Myocyte (in vitro differentiated cells): ENCODE measurements at regions not wholly inside any gene's neighbourhood (a gene's known extent, or its start where the extent isn't known, plus 50 kb on each side); places are given as distances from the start of the nearest gene placed in this dataset.

ENCODE experiments used
- DNase-seq: peaks from one replicate; pipeline ENCODE4 v3.0.0-alpha.2; 2012; ENCODE audit warnings: low read depth

DNA sequence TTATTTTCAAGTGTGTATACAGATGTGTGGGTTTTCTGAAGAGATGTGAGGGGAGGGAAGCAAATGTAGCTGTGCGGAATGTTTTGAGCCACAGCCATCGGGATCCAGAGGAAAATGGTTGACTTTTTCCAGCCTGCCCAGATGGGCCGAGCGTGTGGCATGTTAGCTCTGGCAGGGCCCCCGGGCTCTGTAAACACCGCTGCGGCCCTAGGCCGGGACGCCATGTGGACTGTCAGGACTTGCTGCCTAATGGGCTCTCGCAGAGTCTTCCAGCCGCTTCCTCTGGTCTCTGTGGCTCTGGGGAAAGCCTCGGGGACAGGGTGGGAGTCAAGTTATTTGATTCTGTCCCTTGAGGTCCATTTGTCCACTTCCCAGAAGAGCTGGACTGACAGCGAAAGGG, 109.6 kb upstream of the PTCH1 start:
- no peak for DNase-seq

DNA sequence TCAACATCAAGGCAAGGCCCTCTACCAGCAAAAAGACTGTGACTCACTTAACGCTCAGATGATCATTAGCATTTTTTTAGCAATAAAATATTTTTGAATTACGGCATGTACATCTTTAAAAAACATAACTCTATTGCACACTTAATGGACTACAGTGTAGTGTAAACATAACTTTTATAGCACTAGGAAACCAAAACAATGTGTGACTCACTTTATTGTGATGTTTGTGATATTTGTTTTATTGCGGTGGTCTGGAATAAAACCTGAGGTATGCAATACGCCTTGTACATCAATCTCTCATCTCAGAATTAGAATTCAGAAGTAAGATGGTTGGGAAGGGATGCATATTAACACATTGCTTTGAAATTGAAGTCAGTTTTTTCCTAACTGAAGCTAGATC, 106.9 kb upstream of the PTCH1 start:
- no peak for DNase-seq

DNA sequence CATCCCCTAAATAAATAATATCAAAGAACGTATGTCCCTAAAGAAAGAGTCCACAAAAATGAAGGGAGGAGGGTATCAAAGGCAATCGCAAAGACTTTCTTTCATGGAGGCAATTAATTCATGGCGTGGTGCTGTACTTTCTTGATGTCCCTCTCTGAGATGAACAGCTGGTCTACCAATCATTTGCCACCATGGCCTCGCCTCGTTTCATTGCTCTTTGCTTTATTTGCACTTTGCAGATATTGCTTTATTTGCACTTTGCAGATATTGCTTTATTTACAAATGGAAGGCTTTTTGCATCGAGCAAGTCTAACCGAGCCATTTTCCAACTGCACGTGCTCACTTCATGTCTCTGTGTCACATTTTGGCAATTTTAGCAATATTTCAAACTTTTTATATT, 104.0 kb upstream of the PTCH1 start:
- DNase-seq: no peak

DNA sequence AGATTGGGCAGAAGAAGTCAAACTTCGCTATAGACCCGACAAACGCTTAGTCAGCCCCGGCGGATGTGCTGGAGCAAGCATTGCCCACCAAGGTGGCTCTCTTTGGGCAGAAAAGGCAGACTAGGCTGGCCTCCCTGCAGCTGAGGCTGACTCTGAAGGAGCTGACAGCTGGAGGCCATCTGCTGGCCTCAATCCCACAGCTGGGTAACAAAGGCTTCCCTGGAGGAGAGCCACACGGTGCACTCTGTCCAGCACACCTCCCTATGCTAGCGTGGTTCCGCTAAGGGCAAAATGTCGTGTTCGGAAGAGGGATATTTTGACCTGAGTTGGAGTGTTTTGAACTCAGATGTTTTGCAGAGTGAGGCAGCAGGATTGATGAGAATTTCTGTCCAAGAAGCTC, 103.5 kb upstream of the PTCH1 start:
- DNase-seq: no peak

DNA sequence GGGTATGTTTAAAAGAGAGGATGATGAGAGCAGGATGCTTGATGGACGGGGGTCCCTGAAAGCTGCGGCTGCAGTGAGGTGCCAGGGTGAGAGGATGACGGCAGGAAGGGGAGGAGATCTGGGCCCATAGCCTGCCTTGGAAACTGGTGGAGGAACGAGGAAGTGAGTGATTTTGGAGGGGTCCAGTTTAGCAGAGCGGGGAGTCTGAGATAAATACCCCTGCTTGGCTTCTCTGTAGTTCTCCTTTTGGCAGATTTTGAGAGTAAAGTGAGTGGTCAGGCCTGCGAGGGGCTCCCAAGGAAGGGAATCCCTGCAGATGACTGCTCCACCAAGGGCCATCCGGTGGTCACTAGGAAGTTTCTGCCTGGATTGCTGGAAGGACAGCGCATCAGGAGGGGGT, 98.5 kb upstream of the PTCH1 start:
- DNase-seq: no peak

DNA sequence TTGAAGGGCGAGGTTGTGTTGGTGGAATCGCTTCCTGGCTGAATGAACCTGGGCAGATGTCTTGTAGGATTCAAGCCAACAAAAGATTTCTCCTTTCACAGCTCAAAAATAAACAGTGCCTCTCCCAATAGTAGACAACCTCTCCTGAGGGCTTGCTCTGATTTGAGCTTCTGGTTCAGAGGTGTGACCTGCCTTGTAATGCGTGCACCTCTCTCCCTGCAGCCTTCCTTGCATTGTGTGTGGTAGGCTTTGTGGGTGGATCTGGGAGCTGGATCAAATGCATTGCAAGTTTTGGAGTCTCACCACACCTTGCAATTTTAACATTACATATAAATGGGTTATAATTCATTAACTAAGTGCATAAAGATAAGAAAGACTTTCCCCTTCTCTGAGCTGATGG, 96.9 kb upstream of the PTCH1 start:
- no peak for DNase-seq

DNA sequence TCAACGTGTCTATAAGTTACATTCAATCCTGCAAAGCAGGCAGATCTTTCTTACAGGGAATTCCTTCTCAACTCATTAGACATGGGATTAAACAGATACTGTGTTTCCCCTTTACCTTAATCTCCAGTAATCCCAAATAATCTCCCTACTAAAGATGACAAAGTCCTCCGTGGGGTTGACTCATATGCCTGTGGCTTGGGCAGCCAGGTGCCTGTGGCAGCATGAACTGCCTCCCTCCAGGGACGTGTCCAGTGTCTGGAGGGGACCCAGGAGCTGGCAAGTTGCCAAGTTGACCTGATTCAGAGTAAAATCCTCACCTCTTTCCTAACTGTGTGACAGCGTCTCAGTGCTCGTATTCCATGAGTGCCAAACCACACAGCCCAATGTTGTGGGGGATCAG, 94.6 kb upstream of the PTCH1 start:
- no peak for DNase-seq

DNA sequence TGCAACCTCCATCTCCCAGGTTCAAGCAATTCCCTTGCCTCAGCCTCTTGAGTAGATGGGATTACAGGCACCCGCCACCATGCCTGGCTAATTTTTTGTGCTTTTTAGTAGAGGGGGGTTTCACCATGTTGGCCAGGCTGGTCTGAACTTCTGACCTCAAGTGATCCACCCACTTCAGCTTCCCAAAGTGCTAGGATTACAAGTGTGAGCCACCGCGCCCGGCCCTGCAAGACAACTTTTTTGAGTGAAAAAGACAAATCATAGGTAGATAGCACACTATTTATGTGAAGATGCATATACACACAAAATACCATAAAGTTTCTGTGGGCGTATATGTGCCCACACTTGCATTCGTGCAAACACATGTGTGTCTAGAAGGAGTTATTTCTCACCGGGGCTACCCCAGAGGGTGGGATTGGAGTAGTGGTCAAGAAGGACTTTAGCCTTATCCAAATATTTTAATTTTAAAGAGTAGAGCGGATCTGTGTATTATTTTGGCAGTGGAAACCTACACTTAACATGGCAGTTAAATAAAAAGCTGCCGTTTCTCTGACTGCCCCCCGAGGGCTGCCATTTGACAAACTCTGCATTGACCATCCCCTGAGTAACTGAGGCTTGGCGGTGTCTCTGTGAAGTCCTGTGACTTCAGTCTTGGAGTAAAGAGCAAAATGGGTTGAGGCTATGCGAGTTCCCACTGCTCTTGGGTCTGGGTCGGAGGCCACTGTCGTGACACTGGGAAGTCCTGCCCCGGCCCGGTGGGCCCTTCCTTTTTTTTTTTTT, 93.4 kb upstream of the PTCH1 start:
- DNase-seq: no peak

DNA sequence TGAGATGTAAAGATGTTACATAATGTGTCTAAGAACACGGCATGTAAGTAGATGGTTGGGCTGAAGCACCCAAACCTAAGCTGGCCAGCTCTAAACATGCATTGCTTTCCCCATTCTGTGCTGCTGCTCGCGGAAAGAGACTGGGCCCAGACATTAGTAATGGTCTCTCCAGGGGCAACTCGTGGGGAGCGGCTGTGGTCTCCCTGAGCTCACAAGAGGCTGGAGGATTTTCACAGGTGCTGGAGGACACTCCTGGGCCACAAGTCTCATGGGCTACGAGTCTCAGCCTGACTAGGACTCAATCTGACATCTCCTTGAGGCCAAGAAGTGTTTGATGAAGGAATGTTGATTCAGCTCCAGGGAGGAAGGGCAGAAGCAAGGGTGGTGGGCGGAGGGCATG, 92.7 kb upstream of the PTCH1 start:
- DNase-seq: no peak

DNA sequence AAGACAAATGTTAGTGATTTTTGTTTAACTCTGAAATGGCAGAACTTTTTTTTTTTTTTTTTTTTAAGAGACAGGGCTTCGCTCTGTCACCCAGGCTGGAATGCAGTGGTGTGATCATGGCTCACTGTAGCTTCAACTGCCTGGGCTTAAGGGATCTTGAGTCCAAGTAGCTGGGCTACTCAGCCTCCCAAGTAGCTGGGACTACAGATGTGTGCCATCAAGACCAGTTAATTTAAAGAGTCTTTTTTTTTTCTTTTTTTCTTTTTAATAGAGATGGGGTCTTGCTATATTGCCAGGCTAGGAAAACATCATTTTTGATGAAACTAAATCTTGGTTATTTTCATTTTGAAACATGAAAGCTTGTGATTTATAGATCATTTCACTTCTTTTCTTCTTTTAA, 91.6 kb upstream of the PTCH1 start:
- no peak for DNase-seq

DNA sequence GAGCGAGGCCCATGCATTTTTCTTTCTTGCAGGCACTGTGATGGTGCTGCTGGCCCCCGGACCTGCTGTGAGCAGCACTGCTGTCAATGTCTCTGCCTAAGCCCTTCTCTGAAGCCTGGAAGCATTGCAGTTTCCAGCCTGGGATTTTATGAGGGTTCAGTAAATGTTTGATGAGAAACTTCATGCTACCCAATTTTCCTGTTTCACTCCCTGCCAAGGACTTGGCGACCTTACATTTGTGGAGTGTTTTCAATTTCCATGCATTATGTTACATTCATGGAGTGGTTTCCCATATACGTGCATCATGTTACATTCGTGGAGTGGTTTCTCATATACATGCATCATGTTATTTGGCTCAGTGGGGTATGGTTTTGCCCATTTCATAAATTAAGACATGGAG, 90.7 kb upstream of the PTCH1 start:
- DNase-seq: no peak

DNA sequence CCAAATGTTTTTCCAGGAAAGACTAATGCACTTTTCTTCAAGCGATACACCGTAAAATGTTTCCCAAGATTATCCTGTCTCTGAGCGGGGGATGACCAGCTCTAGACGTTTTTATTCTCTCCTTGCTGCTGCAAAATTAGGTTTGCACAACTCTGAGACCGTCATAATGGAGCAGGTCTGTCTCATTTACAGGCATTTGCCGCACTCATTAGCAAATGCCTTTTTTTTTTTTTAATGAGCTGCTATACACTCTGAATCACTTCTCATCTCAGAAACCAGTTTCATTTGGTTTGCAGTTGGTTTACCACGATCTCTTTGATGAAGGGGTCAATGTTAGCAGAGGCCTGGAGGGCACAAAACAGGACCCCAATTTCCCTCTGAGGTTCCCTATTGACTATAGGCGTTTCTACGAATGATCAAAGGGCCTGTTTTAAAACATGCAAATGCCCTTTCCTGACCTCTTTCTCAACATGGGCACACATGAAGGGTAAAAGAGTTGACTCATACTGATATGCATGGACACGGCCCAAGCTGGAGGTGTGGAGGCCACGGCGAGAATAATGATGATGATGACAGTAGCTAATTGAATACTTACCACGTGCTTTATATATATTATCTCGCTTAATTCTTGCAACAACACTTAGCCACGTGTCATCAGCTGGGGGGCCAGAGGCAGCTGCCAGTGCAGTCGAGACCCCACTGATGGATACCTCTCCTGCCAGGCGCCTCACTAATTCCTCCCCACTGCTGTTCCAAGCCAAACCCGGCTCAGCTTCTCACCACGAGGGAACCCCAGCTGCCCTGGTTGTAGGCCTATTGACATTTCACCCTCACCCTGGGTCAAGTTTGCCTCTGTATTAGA, 89.9 kb upstream of the PTCH1 start:
- no peak for DNase-seq

DNA sequence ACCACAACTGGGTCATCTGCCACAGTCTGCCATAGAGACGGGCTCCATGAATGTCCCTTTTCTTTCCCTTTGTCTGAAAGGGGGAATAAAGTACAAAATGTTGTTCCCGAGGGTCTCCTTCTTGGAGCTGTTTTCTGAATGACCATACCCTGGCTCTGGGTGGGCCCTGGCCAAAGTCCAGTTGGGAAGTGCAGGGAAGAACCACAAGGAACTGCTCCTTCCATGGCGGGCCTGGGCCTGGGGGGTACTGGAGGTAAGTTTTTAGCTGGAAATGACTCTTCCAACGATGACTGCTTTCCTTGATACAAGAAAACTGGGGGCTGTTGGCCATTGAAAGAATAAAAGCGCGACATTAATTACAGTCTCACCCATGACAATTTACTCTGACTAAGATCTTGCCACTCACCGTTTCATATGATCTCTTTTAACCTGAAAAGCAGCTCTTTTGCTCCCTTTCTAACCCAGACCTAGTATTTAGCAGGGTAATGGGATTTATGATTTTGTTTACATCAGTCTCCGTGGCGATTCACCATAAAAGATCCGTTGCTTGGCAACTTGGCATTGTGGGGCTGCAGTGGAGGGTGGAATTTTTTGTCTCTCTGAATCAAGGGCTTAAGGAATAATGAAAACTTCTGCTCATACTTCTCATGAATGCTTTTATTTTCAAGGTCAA, 89.2 kb upstream of the PTCH1 start:
- DNase-seq: no peak

DNA sequence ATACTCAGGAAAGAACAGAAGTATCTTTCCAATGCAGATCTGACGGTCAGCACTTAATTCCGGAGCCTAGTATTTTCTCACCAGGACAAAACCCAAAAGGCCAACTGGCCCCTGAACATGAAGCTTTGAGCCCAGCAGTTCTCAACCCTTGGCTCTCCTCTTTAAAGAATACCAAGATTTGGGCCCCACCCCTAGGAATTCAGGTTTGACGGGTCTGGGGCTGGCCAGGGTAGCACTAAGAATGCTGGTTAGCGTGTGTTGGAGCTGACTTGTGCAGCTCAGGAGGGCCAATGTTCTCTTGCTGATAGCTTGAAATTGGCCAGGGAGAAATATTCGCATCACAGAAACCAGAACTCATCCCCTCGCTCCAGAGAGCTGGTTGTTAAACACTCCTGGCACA, 88.3 kb upstream of the PTCH1 start:
- DNase-seq: no peak

DNA sequence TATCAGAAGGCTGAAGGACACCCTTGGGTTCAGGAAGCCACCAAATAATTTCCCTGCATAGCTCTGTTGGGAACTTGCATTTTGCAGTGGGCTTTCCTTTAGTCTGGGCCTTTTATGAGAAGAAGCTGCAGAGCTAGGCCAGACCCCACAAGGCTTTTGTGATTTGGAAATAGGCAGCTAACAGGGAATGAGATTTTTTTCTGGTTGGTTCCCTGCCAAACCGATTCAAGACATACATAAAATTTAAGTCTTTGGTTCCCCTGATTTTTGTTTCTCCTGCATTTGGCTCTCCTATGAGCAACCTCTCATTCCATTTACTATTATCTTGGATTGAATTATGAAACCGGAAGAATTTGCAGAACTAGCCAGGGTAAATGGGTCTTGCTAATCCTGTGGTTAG, 81.5 kb upstream of the PTCH1 start:
- DNase-seq: no peak

DNA sequence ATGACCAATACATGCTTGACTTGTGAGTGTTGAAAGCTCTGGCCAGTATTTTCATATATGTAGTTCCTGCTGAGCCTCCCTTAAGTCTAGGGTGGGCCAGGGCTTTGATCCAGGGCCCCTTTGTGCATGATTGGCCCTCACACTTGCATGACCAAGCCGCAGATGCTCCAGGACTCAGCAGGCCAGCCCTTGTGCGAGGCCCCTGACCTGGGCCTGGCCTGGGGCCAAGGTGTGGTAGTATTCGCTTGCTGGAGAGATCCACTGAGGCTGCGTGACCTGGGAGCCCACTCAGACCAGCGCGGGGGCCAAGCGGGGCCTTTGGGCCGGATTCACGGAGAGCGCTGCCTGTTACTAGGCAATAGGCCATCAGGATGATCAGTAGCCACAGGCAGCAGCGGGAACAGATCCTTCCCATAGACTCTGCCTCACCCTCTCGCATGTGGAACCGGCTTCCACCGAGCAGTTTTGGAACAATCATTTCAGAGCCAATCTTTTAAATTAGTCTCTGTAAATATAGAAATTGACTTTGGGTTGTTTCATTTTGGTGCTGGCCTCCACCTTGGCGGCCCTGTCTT, 79.0 kb upstream of the PTCH1 start:
- no peak for DNase-seq

DNA sequence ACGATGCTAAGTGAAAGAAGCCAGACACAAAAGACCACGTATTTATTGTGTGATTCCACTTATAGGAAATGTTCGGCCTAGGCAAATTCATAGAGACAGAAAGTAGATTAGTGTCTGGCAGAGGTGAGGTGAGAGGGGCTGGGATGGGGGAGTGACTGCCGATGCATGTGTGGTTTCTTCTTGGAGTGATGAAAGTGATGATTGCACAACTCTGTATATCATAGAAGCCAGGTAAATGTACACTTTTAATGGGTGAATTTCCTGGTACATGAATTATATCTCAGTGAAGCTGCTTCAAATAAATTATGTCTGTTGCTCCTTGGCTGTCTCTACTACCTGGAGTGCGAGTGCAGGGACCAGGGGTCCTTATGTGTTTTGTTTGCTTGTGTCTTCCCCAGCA, 76.2 kb upstream of the PTCH1 start:
- no peak for DNase-seq

DNA sequence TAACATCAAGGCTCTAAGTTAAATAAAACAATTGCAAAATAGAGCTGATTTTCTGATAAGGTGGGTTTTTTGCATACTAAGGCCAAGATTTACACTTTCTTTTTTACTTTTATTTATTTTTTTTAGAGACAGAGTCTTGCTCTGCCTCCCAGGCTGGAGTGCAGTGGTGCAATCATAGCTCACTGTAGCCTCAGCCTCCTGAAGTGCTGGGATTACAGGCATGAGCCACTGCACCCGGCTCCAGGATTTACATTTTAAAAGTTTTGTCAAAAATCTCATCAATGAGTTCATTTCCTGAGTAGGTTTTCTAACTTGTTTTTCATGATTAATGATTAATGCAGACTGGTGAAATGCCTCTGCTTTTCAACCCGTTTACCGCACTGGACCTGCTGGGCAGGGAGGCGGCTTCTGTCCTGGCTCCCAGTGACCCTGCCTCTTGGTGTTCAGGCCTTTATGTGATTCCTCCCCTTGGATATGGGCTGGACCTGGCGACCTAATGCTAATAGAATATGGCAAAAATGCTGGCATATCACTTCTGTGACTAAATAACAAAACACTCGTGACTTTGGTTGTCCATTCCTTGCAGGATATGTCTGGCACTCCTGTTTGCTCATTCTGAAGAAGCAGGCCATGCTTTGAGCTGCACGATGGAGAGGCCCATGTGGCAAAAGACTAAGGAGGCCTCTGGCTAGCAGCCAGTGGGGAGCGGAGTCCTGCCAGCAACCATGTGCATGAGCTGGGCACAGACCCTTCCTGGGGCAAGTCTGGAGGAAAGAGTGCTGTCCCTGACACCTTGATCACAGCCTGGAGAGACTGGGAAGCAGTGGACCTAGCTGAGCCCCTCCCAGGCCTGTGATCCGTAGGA, 72.2 kb upstream of the PTCH1 start:
- no peak for DNase-seq

DNA sequence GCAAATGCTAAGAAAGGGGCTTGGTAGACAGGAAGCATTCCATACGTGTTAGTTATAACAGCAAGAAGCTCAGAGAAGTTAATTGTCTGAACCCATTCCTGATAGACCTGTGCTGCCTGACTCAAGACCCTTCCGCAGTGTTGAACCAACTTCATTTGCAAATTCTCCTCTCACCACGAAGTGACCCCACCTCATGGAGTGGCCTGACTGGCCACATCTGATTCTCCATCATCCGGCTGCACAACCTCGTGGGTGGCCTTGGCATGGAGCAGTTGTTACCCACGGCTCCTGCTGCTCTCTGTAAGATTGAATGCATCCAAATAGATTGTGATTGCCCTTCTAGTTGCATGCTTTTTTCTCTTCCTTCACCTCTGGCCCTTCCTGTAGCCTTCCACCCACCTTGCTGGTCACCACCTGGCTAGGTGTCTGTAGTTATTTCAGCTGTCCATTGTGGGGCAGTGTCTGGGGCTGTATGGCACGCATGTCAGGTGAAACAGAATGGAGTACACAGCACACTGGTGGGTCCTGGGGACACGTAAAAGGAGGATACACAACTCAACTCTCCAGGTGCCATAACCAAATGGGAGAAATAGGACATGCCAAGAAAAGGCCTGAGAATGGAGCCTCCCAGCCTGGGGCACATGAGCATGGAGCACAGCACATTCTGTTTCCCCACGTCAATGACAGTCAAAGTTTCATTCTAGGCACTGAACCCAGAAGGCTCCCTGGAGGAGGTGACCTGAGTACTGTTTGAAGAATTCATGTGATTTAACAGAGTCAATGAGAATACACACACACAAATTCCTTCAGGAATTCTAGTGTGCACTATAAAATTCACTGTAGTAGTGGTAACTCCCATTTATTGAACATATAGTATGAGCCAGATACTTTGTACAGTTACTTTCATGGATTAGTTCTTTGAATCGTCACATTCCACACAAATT, 70.5 kb upstream of the PTCH1 start:
- no peak for DNase-seq

DNA sequence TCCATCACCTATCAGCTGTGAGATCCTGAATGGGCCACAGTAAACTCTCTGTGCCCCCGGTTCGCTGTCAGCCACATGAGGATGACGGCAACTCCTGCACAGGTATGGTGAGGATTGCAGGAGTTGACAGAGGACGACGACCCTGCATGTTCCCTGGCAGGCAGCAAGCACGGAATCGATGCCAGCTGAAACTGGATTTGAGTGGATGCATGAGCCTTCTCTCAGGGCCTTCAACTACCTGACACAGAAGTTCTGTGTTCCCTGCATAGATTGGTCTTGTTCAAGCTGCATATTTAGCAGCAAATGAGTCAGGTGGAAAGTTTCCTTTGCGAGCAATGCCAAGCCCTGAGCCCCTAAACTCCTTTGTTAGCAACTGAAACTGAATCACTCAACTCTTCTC, 69.6 kb upstream of the PTCH1 start:
- DNase-seq: no peak
